DOHH2 (cell line): ENCODE measurements at regions not wholly inside any gene's neighbourhood (a gene's known extent, or its start where the extent isn't known, plus 50 kb on each side); places are given as distances from the start of the nearest gene placed in this dataset.

ENCODE experiments used
- H3F3A ChIP-seq: fragments of 200-600 bp; sonication (generic), shearing (Covaris generic); 2 replicates; pipeline ENCODE4 v1.6.0; 2016; ENCODE audit warnings: antibody characterized with exemption, mild to moderate bottlenecking; ENCODE audit not compliant: control insufficient read depth, insufficient read depth
- H3K27ac ChIP-seq: fragments of 200-600 bp; sonication (generic); 2 replicates; pipeline ENCODE4 v1.5.1; 2014; ENCODE audit warnings: low read depth, mild to moderate bottlenecking, low read length, moderate library complexity
- H3K27me3 ChIP-seq: fragments of 200-600 bp; sonication (generic); 2 replicates; pipeline ENCODE4 v1.6.1; 2014; ENCODE audit warnings: mild to moderate bottlenecking, low read length, mixed read lengths; ENCODE audit not compliant: control insufficient read depth
- H3K36me3 ChIP-seq: fragments of 200-600 bp; sonication (generic); 2 replicates; pipeline ENCODE4 v1.6.1; 2014; ENCODE audit warnings: mild to moderate bottlenecking, low read length, moderate library complexity, mixed read lengths; ENCODE audit not compliant: control insufficient read depth
- H3K4me1 ChIP-seq: fragments of 200-600 bp; sonication (generic); 2 replicates; pipeline ENCODE4 v1.6.1; 2014; ENCODE audit warnings: mild to moderate bottlenecking, low read length, mixed read lengths; ENCODE audit not compliant: control insufficient read depth
- H3K4me2 ChIP-seq: fragments of 200-600 bp; sonication (generic); 2 replicates; pipeline ENCODE4 v1.6.0; 2014; ENCODE audit warnings: mild to moderate bottlenecking, low read length, moderate library complexity
- H3K4me3 ChIP-seq: fragments of 200-600 bp; sonication (generic); 2 replicates; pipeline ENCODE4 v1.5.1; 2014; ENCODE audit warnings: mild to moderate bottlenecking, low read length, mixed read lengths
- H3K79me2 ChIP-seq: fragments of 200-600 bp; sonication (generic); 2 replicates; pipeline ENCODE4 v1.6.1; 2014; ENCODE audit warnings: mild to moderate bottlenecking, low read length, mixed read lengths; ENCODE audit not compliant: control insufficient read depth
- H3K9me2 ChIP-seq: fragments of 200-600 bp; sonication (generic); replicated peaks from 2 replicates; pipeline ENCODE4 v1.6.1; 2014; ENCODE audit warnings: mild to moderate bottlenecking, low read length, mixed read lengths; ENCODE audit not compliant: control insufficient read depth
- H3K9me3 ChIP-seq: fragments of 200-600 bp; sonication (generic); 2 replicates; pipeline ENCODE4 v1.6.1; 2014; ENCODE audit warnings: antibody characterized with exemption, low read length, mixed read lengths; ENCODE audit not compliant: control insufficient read depth, insufficient read depth
- H4K20me1 ChIP-seq: fragments of 200-600 bp; sonication (generic); 2 replicates; pipeline ENCODE4 v1.6.0; 2014; ENCODE audit warnings: low read depth, mild to moderate bottlenecking, antibody characterized with exemption, low read length, moderate library complexity; ENCODE audit not compliant: control insufficient read depth, insufficient read depth
- CTCF ChIP-seq: fragments of 200-600 bp; sonication (generic); IDR thresholded peaks from one replicate; pipeline ENCODE4 v1.5.1; 2014; ENCODE audit warnings: antibody characterized with exemption, mild to moderate bottlenecking, low read depth, low read length; ENCODE audit not compliant: poor library complexity, severe bottlenecking
- EZH2phosphoT487 ChIP-seq: fragments of 200-600 bp; sonication (generic); IDR thresholded peaks from 2 replicates; pipeline ENCODE4 v1.6.1; 2017; ENCODE audit warnings: borderline replicate concordance, mild to moderate bottlenecking, antibody characterized with exemption, low read length, moderate library complexity, mixed read lengths

- no peak overlapping the region for H3K4me3 ChIP-seq
- H3K36me3 ChIP-seq: no peaks in the 10 kb centered on the region
- H3K27me3 ChIP-seq: no peaks in the 10 kb centered on the region
- no peaks in the 10 kb centered on the region for H3K9me2 ChIP-seq
- no peaks in the 10 kb centered on the region for H3K79me2 ChIP-seq
- H3K4me1 ChIP-seq: no peaks in the 10 kb centered on the region
- TF ChIP-seq EZH2phosphoT487: no peak
- TF ChIP-seq CTCF: no peak
- H4K20me1 ChIP-seq: no peaks in the 10 kb centered on the region
- no peak overlapping the region for H3K27ac ChIP-seq
- H3K9me3 ChIP-seq: no peaks in the 10 kb centered on the region
- H3F3A ChIP-seq: no peaks in the 10 kb centered on the region
- H3K4me2 ChIP-seq: no peak overlapping the region
Observed at GRCh38 chr12:43252585-43252984, 299.4 kb downstream of the ADAMTS20 start.

- H3F3A ChIP-seq: no peaks in the 10 kb centered on the region
- no peak overlapping the region for H3K4me2 ChIP-seq
- no peak overlapping the region for H3K27ac ChIP-seq
- H3K9me2 ChIP-seq: no peaks in the 10 kb centered on the region
- H3K9me3 ChIP-seq: no peaks in the 10 kb centered on the region
- no peaks in the 10 kb centered on the region for H3K4me1 ChIP-seq
- no peaks in the 10 kb centered on the region for H4K20me1 ChIP-seq
- H3K36me3 ChIP-seq: no peaks in the 10 kb centered on the region
- H3K4me3 ChIP-seq: no peak overlapping the region
- no peaks in the 10 kb centered on the region for H3K27me3 ChIP-seq
- no peaks in the 10 kb centered on the region for H3K79me2 ChIP-seq
- no peak for TF ChIP-seq EZH2phosphoT487
- TF ChIP-seq CTCF: no peak
Observed at GRCh38 chr12:43245947-43246346, 306.1 kb downstream of the ADAMTS20 start.

GRCh38 chr12:43241986-43242385 is 310.0 kb downstream of the ADAMTS20 start:
- Histone ChIP-seq H3K4me1 (no peaks in the 10 kb centered on the region), H3K79me2 (no peaks in the 10 kb centered on the region), H3K9me2 (no peaks in the 10 kb centered on the region), H3K36me3 (no peaks in the 10 kb centered on the region), H3K9me3 (no peaks in the 10 kb centered on the region), H3F3A (no peaks in the 10 kb centered on the region), H3K27me3 (no peaks in the 10 kb centered on the region), H3K4me2 (no peak overlapping the region), H4K20me1 (no peaks in the 10 kb centered on the region), H3K27ac (no peak overlapping the region), H3K4me3 (no peak overlapping the region)
- no peak for TF ChIP-seq EZH2phosphoT487
- TF ChIP-seq CTCF: no peak

GRCh38 chr12:43238281-43238680 is 313.7 kb downstream of the ADAMTS20 start:
- Histone ChIP-seq H3K27ac (no peak overlapping the region), H3K9me3 (no peaks in the 10 kb centered on the region), H3F3A (no peaks in the 10 kb centered on the region), H3K4me2 (no peak overlapping the region), H3K9me2 (no peaks in the 10 kb centered on the region), H3K4me3 (no peak overlapping the region), H3K36me3 (no peaks in the 10 kb centered on the region), H3K4me1 (0 out of 2 replicates have a peak, but pooled peaks cover 2% of the 10 kb centered on the region), H3K27me3 (no peaks in the 10 kb centered on the region), H3K79me2 (no peaks in the 10 kb centered on the region), H4K20me1 (no peaks in the 10 kb centered on the region)
- TF ChIP-seq CTCF: no peak
